K562 (cell line): ENCODE measurements at regions not wholly inside any gene's neighbourhood (a gene's known extent, or its start where the extent isn't known, plus 50 kb on each side); places are given as distances from the start of the nearest gene placed in this dataset.

Experiments
- ATAC-seq: fragments of 200-7000 bp; cut with Tn5 transposase; 3 replicates; pipeline ENCODE4 v1.9.1; 2020; ENCODE audit warnings: moderate library complexity
- BruUV-seq: library from RNA; stranded (reverse); fragments of 400-500 nt; replicated peaks from 2 replicates; lab custom pipeline; 2021; lab: Mats Ljungman, UMichigan
- CTCF ChIA-PET: fragments of 300-600 bp; formaldehyde crosslinking; extraction: SDS; loops from one replicate; lab custom pipeline; 2021; ENCODE audit warnings: low intra/inter-chr PET ratio; lab: Yijun Ruan, JAX
- POLR2A ChIA-PET: fragments of 300-600, 350-650 bp; sonication (Branson Sonifier 250); formaldehyde crosslinking; extraction: SDS; loops from one replicate; lab custom pipeline; 2021; ENCODE audit warnings: antibody characterized with exemption, inconsistent platforms; lab: Yijun Ruan, JAX
- DNase-seq, 4 experiments: peaks; one replicate each; pipeline versions ENCODE4 v3.0.0 to v3.0.0-alpha.2; 2011 to 2018; ENCODE audit warnings: low spot score in 3 of 4, mixed read lengths in 3 of 4; ENCODE audit errors: extremely low read depth in 1 of 4
- FAIRE-seq: peaks from 2 replicates; lab custom pipeline; 2011; peaks lifted over from hg19 to GRCh38; lab: Jason Lieb, UNC
- H2AFZ ChIP-seq: 2 replicates; pipeline ENCODE4 v1.6.0; 2011; ENCODE audit warnings: low read depth, low read length, control low read depth, inconsistent platforms
- H3K27ac ChIP-seq: fragments of 200-600 bp; 3 replicates; pipeline ENCODE4 v1.8.0; 2011; ENCODE audit warnings: low read depth, mild to moderate bottlenecking, control low read depth, inconsistent platforms, low read length, moderate library complexity, mixed read lengths; ENCODE audit errors: extremely low read depth
- H3K27me3 ChIP-seq, 2 experiments: fragments of 300-600 bp in 1 of 2; 2 replicates in 1 of 2; 3 replicates in 1 of 2; pipeline versions ENCODE4 v1.6.0 to v1.8.0; 2011; ENCODE audit warnings: inconsistent platforms in 2 of 2, low read length in 2 of 2, mild to moderate bottlenecking in 1 of 2, mixed read lengths in 1 of 2, moderate library complexity in 1 of 2; ENCODE audit not compliant: control insufficient read depth in 2 of 2, insufficient read depth in 2 of 2
- H3K36me3 ChIP-seq: fragments of 300-600 bp; 3 replicates; pipeline ENCODE4 v1.8.0; 2011; ENCODE audit warnings: mild to moderate bottlenecking, low read length, inconsistent platforms; ENCODE audit not compliant: control insufficient read depth, insufficient read depth
- H3K4me1 ChIP-seq, 2 experiments: fragments of 200-600 bp in 1 of 2; replicated peaks in 1 of 2; 2 replicates in 1 of 2; 3 replicates in 1 of 2; pipeline versions ENCODE4 v1.5.1 to v1.8.0; 2011; ENCODE audit warnings: inconsistent platforms in 2 of 2, low read length in 2 of 2, mild to moderate bottlenecking in 1 of 2, mixed read lengths in 1 of 2, moderate library complexity in 1 of 2; ENCODE audit not compliant: control insufficient read depth in 2 of 2, insufficient read depth in 2 of 2
- H3K4me2 ChIP-seq: 2 replicates; pipeline ENCODE4 v1.6.1; 2011; ENCODE audit warnings: low read length, control low read depth, inconsistent platforms, mixed read lengths; ENCODE audit not compliant: insufficient read depth
- H3K4me3 ChIP-seq: fragments of 200-600 bp; sonication (generic), shearing (Covaris generic); 2 replicates; pipeline ENCODE4 v1.5.1; 2016; ENCODE audit warnings: control low read depth, inconsistent platforms
- H3K79me2 ChIP-seq: fragments of 200-600 bp; 3 replicates; pipeline ENCODE4 v1.8.0; 2011; ENCODE audit warnings: low read length, inconsistent platforms; ENCODE audit not compliant: control insufficient read depth, insufficient read depth
- H3K9ac ChIP-seq, 2 experiments: 2 replicates each; pipeline versions ENCODE4 v1.6.0 to v1.6.1; 2011; ENCODE audit warnings: low read depth in 2 of 2, low read length in 2 of 2, control low read depth in 1 of 2, inconsistent platforms in 1 of 2, mild to moderate bottlenecking in 1 of 2, mixed read lengths in 1 of 2; ENCODE audit not compliant: insufficient read depth in 1 of 2
- H3K9me1 ChIP-seq: one replicate; pipeline ENCODE4 v1.6.0; 2011; ENCODE audit warnings: inconsistent platforms, mild to moderate bottlenecking, low read length, moderate library complexity; ENCODE audit not compliant: control insufficient read depth, insufficient read depth
- H3K9me3 ChIP-seq: replicated peaks from 2 replicates; pipeline ENCODE4 v1.5.1; 2011; ENCODE audit warnings: low read depth, low read length, inconsistent platforms; ENCODE audit not compliant: control insufficient read depth, insufficient read depth
- H4K20me1 ChIP-seq: replicated peaks from 2 replicates; pipeline ENCODE4 v1.6.1; 2011; ENCODE audit warnings: low read length, inconsistent platforms, mixed read lengths; ENCODE audit not compliant: control insufficient read depth, insufficient read depth
- ARID1B ChIP-seq: fragments of 450-650 bp; IDR thresholded peaks from 2 replicates; pipeline ENCODE4 v1.6.1; 2016; ENCODE audit warnings: antibody characterized with exemption, mild to moderate bottlenecking, inconsistent platforms
- CBFA2T2 ChIP-seq: fragments of 450-650 bp; conservative IDR thresholded peaks from 2 replicates; pipeline ENCODE4 v1.6.1; 2017; ENCODE audit warnings: mild to moderate bottlenecking
- KLF16 ChIP-seq: IDR thresholded peaks from 2 replicates; pipeline ENCODE4 v1.6.1; 2016; ENCODE audit warnings: antibody characterized with exemption
- WGBS: fragments of 100-300 bp; shearing (Covaris generic); methylation state at CpG from one replicate; pipeline ENCODE4 v1.1.6; 2016; ENCODE audit warnings: low coverage, mixed read lengths; ENCODE audit not compliant: insufficient coverage; ENCODE audit errors: missing lambda C conversion rate; 5-methylcytosine and 5-hydroxymethylcytosine counted together
- in situ Hi-C: fragments of 300-500 bp; cut with MboI; formaldehyde crosslinking; loops from 4 replicates; pipeline ENCODE4 v1.15.0; 2018; ENCODE audit warnings: inconsistent platforms, mixed read lengths
- intact Hi-C: fragments of 100-400 bp; cut with micrococcal nuclease; formaldehyde crosslinking; loops from 2 replicates; pipeline ENCODE4 v1.14.2; 2022
- TF ChIP-seq, protein P1 (sequence below): fragments of 250-450 bp; sonication (Bioruptor Pico); IDR thresholded peaks from 2 replicates; pipeline ENCODE4 v1.5.0; 2021; ENCODE audit warnings: mild to moderate bottlenecking, borderline replicate concordance
- TF ChIP-seq, protein P2 (sequence below), 2 experiments: fragments of 450-650 bp in 1 of 2; sonication (generic) in 1 of 2; formaldehyde crosslinking in 1 of 2; IDR thresholded peaks; 2 replicates each; pipeline versions ENCODE4 v1.7.1 to v1.9.0; 2016 to 2022; ENCODE audit warnings: inconsistent platforms in 1 of 2, mild to moderate bottlenecking in 1 of 2, missing genetic modification reagents in 1 of 2
- TF ChIP-seq, protein P3 (sequence below): sonication (generic); IDR thresholded peaks from 2 replicates; pipeline ENCODE4 v1.6.1; 2016
- TF ChIP-seq, protein P4 (sequence below), 2 experiments: fragments of 450-650 bp in 1 of 2; sonication (generic) in 1 of 2; formaldehyde crosslinking in 1 of 2; IDR thresholded peaks in 1 of 2; conservative IDR thresholded peaks in 1 of 2; 2 replicates each; pipeline versions ENCODE4 v1.6.1 to v1.8.1; 2016 to 2023; ENCODE audit warnings: mild to moderate bottlenecking in 2 of 2, moderate library complexity in 2 of 2, inconsistent platforms in 1 of 2, missing genetic modification reagents in 1 of 2

DNA sequence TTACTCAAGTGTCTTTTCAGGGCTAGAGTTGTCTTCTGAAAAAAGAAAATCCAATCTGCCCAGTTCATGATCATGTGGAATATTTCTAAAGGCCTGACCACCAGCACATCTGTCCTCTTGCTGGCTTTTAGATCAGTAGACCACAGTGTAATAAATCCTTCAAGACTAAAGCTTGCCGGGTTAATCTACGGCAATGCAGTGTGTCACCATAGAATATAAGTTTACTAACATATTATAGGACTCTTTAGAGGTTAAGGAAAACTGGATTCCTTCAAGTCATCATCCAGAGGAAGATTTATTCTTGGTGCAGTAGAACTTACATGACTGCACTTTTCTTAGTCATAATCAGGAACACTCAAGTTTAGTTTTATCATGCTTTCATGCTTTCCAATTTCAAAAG is 349.5 kb downstream of the SEMA3D start:
- H3K4me2 ChIP-seq, result no peak overlapping the region
- H3K79me2 ChIP-seq, result peaks cover 13% of the 10 kb centered on the region; the same call in 1 of the 3 replicates
- ChIA-PET POLR2A (interaction anchor here (1.1 kb wide), 1 partner anchor 17 kb away, joined by 3 read pairs; no protein-coding TSS in a partner anchor), CTCF (no interaction called here)
- no peak overlapping the region for H3K9ac ChIP-seq
- H3K27me3 ChIP-seq, result no peaks in the 10 kb centered on the region
- peak in 2 of 4 experiments; percentile 56 to 59 for DNase-seq
- H3K36me3 ChIP-seq, result peaks cover 2% of the 10 kb centered on the region; the same call in 1 of the 3 replicates
- H3K4me1 ChIP-seq, result peaks cover 0 to 5% of the 10 kb centered on the region in 2 experiments; a peak in 2 of 5 replicates
- peak; percentile 32 for FAIRE-seq
- H3K9me1 ChIP-seq, result no peaks in the 10 kb centered on the region
- H3K4me3 ChIP-seq, result no peak overlapping the region
- no peak overlapping the region for H2AFZ ChIP-seq
- peak overlapping the region; percentile 39; the same call in 1 of the 3 replicates for H3K27ac ChIP-seq
- no peaks in the 10 kb centered on the region for H4K20me1 ChIP-seq
- WGBS, result 12% methylated on average over 2 of the region's 2 CpGs
- no TSS peak for BruUV-seq
- ATAC-seq, result peak; percentile 88
- no peaks in the 10 kb centered on the region for H3K9me3 ChIP-seq
- intact Hi-C loops, result no loop called here
- in situ Hi-C loops, result no loop called here
- peak; percentile 27 for TF ChIP-seq CBFA2T2
- TF ChIP-seq, protein P1, sequence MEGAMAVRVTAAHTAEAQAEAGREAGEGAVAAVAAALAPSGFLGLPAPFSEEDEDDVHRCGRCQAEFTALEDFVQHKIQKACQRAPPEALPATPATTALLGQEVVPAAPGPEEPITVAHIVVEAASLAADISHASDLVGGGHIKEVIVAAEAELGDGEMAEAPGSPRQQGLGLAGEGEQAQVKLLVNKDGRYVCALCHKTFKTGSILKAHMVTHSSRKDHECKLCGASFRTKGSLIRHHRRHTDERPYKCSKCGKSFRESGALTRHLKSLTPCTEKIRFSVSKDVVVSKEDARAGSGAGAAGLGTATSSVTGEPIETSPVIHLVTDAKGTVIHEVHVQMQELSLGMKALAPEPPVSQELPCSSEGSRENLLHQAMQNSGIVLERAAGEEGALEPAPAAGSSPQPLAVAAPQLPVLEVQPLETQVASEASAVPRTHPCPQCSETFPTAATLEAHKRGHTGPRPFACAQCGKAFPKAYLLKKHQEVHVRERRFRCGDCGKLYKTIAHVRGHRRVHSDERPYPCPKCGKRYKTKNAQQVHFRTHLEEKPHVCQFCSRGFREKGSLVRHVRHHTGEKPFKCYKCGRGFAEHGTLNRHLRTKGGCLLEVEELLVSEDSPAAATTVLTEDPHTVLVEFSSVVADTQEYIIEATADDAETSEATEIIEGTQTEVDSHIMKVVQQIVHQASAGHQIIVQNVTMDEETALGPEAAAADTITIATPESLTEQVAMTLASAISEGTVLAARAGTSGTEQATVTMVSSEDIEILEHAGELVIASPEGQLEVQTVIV (CRISPR knock-in tag), result no peak
- TF ChIP-seq, protein P2, sequence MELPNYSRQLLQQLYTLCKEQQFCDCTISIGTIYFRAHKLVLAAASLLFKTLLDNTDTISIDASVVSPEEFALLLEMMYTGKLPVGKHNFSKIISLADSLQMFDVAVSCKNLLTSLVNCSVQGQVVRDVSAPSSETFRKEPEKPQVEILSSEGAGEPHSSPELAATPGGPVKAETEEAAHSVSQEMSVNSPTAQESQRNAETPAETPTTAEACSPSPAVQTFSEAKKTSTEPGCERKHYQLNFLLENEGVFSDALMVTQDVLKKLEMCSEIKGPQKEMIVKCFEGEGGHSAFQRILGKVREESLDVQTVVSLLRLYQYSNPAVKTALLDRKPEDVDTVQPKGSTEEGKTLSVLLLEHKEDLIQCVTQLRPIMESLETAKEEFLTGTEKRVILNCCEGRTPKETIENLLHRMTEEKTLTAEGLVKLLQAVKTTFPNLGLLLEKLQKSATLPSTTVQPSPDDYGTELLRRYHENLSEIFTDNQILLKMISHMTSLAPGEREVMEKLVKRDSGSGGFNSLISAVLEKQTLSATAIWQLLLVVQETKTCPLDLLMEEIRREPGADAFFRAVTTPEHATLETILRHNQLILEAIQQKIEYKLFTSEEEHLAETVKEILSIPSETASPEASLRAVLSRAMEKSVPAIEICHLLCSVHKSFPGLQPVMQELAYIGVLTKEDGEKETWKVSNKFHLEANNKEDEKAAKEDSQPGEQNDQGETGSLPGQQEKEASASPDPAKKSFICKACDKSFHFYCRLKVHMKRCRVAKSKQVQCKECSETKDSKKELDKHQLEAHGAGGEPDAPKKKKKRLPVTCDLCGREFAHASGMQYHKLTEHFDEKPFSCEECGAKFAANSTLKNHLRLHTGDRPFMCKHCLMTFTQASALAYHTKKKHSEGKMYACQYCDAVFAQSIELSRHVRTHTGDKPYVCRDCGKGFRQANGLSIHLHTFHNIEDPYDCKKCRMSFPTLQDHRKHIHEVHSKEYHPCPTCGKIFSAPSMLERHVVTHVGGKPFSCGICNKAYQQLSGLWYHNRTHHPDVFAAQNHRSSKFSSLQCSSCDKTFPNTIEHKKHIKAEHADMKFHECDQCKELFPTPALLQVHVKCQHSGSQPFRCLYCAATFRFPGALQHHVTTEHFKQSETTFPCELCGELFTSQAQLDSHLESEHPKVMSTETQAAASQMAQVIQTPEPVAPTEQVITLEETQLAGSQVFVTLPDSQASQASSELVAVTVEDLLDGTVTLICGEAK (IDR thresholded peaks at IDR 0.05), result no peak
- TF ChIP-seq, protein P2 (CRISPR knock-in tag; IDR thresholded peaks at IDR 0.05), result no peak
- peak; percentile 70 for TF ChIP-seq ARID1B
- peak; percentile 27; the same call in 1 of the 2 replicates for TF ChIP-seq KLF16
- TF ChIP-seq, protein P3, sequence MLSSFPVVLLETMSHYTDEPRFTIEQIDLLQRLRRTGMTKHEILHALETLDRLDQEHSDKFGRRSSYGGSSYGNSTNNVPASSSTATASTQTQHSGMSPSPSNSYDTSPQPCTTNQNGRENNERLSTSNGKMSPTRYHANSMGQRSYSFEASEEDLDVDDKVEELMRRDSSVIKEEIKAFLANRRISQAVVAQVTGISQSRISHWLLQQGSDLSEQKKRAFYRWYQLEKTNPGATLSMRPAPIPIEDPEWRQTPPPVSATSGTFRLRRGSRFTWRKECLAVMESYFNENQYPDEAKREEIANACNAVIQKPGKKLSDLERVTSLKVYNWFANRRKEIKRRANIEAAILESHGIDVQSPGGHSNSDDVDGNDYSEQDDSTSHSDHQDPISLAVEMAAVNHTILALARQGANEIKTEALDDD, result peak; percentile 90
- TF ChIP-seq, protein P4, sequence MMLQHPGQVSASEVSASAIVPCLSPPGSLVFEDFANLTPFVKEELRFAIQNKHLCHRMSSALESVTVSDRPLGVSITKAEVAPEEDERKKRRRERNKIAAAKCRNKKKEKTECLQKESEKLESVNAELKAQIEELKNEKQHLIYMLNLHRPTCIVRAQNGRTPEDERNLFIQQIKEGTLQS (IDR thresholded peaks at IDR 0.05), result peak; percentile 15; the same call in 1 of the 2 replicates
- TF ChIP-seq, protein P4 (CRISPR knock-in tag; conservative IDR thresholded peaks at IDR 0.05), result no peak
